PC-9 (cell line): ENCODE measurements at regions not wholly inside any gene's neighbourhood (a gene's known extent, or its start where the extent isn't known, plus 50 kb on each side); places are given as distances from the start of the nearest gene placed in this dataset.

ENCODE experiments used
- BruUV-seq: library from RNA; stranded (reverse); fragments of 400-500 nt; replicated peaks from 2 replicates; lab custom pipeline; 2021; lab: Mats Ljungman, UMichigan
- CTCF ChIA-PET: fragments of 300-600 bp; sonication (Branson Sonifier 250); formaldehyde crosslinking; loops from one replicate; lab custom pipeline; 2022; ENCODE audit warnings: antibody characterized with exemption; lab: Charles Lee
- POLR2A ChIA-PET: fragments of 300-600 bp; sonication (Branson Sonifier 250); formaldehyde crosslinking; loops from one replicate; lab custom pipeline; 2022; ENCODE audit warnings: antibody characterized with exemption; ENCODE audit not compliant: unreplicated experiment; lab: Charles Lee
- DNase-seq, 2 experiments: peaks; one replicate each; pipeline versions ENCODE4 v3.0.0 to v3.0.0-alpha.2; 2015 to 2022; ENCODE audit warnings: mixed read lengths in 1 of 2
- H2AFZ ChIP-seq: fragments of 200-600 bp; sonication (generic); 2 replicates; pipeline ENCODE4 v1.8.1; 2017; ENCODE audit warnings: antibody characterized with exemption
- H3F3A ChIP-seq: fragments of 200-600 bp; sonication (generic); 2 replicates; pipeline ENCODE4 v1.8.1; 2017; ENCODE audit warnings: antibody characterized with exemption, mild to moderate bottlenecking, low read depth; ENCODE audit not compliant: insufficient read depth
- H3K27ac ChIP-seq: fragments of 200-600 bp; sonication (generic); 2 replicates; pipeline ENCODE4 v1.6.1; 2016; ENCODE audit warnings: mixed run types
- H3K27me3 ChIP-seq: fragments of 200-600 bp; sonication (generic); 2 replicates; pipeline ENCODE4 v1.6.1; 2016; ENCODE audit warnings: low read depth, mixed run types; ENCODE audit not compliant: insufficient read depth
- H3K36me3 ChIP-seq: fragments of 200-600 bp; sonication (generic); 2 replicates; pipeline ENCODE4 v1.6.1; 2016; ENCODE audit warnings: low read depth, mixed run types
- H3K4me1 ChIP-seq: fragments of 200-600 bp; sonication (generic); replicated peaks from 2 replicates; pipeline ENCODE4 v1.6.1; 2016; ENCODE audit warnings: mixed run types; ENCODE audit not compliant: insufficient read depth
- H3K4me2 ChIP-seq: fragments of 200-600 bp; sonication (generic); 2 replicates; pipeline ENCODE4 v1.6.1; 2017; ENCODE audit warnings: mixed run types
- H3K4me3 ChIP-seq: fragments of 200-600 bp; sonication (generic); 2 replicates; pipeline ENCODE4 v1.6.1; 2016; ENCODE audit warnings: mixed run types
- H3K79me2 ChIP-seq: fragments of 200-600 bp; sonication (generic); 2 replicates; pipeline ENCODE4 v1.6.1; 2017; ENCODE audit warnings: low read depth, mixed run types
- H3K9me2 ChIP-seq: fragments of 200-600 bp; sonication (generic); 2 replicates; pipeline ENCODE4 v1.8.1; 2017; ENCODE audit warnings: mild to moderate bottlenecking; ENCODE audit not compliant: insufficient read depth
- H3K9me3 ChIP-seq: fragments of 200-600 bp; sonication (generic); 2 replicates; pipeline ENCODE4 v1.8.1; 2016; ENCODE audit warnings: low read depth; ENCODE audit not compliant: insufficient read depth
- H4K20me1 ChIP-seq: fragments of 200-600 bp; sonication (generic); 2 replicates; pipeline ENCODE4 v1.8.1; 2017; ENCODE audit not compliant: insufficient read depth
- EZH2 ChIP-seq: fragments of 200-600 bp; sonication (generic); IDR thresholded peaks from 2 replicates; pipeline ENCODE4 v1.8.0; 2017; ENCODE audit warnings: antibody characterized with exemption, low read depth
- intact Hi-C: fragments of 100-400 bp; cut with micrococcal nuclease; formaldehyde crosslinking; loops from one replicate; pipeline ENCODE4 v1.10.0; 2022; ENCODE audit not compliant: unreplicated experiment
- TF ChIP-seq, protein P1 (sequence below): fragments of 200-600 bp; sonication (generic); conservative IDR thresholded peaks from 2 replicates; pipeline ENCODE4 v1.6.1; 2017; ENCODE audit warnings: mixed run types, antibody characterized with exemption, mild to moderate bottlenecking, moderate library complexity

GRCh38 chr5:68490406-68490805, 274.9 kb downstream of the PIK3R1 start:
- Histone ChIP-seq H3K9me3 (0 out of 2 replicates have a peak, but pooled peaks cover 4% of the 10 kb centered on the region), H3K4me2 (no peak overlapping the region), H3F3A (no peaks in the 10 kb centered on the region), H3K36me3 (no peaks in the 10 kb centered on the region), H3K4me1 (no peaks in the 10 kb centered on the region), H4K20me1 (no peaks in the 10 kb centered on the region), H3K79me2 (no peaks in the 10 kb centered on the region), H3K27me3 (no peaks in the 10 kb centered on the region), H3K4me3 (no peak overlapping the region), H3K9me2 (no peaks in the 10 kb centered on the region), H2AFZ (no peak overlapping the region), H3K27ac (no peak overlapping the region)
- ChIA-PET POLR2A (no interaction called here), CTCF (no interaction called here)
- no peak for DNase-seq
- TF ChIP-seq, protein P1, sequence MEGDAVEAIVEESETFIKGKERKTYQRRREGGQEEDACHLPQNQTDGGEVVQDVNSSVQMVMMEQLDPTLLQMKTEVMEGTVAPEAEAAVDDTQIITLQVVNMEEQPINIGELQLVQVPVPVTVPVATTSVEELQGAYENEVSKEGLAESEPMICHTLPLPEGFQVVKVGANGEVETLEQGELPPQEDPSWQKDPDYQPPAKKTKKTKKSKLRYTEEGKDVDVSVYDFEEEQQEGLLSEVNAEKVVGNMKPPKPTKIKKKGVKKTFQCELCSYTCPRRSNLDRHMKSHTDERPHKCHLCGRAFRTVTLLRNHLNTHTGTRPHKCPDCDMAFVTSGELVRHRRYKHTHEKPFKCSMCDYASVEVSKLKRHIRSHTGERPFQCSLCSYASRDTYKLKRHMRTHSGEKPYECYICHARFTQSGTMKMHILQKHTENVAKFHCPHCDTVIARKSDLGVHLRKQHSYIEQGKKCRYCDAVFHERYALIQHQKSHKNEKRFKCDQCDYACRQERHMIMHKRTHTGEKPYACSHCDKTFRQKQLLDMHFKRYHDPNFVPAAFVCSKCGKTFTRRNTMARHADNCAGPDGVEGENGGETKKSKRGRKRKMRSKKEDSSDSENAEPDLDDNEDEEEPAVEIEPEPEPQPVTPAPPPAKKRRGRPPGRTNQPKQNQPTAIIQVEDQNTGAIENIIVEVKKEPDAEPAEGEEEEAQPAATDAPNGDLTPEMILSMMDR = no peak
- TF ChIP-seq EZH2 = no peak
- intact Hi-C loops = no loop called here
- BruUV-seq = no TSS peak

DNA sequence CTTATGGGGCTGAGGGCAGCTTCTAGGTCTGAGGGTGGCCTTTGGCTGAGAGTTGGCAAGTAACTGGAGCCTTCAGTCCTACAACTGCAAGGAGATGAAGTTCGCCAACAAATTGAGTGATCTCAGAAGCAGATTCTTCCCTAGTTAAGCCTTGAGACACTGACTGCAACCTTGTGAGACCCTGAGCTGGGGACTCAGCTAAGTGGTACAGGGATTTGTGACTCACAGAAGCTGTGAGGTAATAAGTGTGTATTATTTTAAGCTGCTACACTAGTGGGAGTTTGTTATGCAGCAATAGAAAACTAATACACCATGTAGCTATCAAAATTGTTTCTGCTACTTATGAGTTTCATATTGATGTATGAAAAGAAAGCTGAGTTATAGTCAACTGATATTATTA, 279.2 kb downstream of the PIK3R1 start:
- CTCF ChIA-PET = no interaction called here
- Histone ChIP-seq H3K9me2 (no peaks in the 10 kb centered on the region), H3K9me3 (0 out of 2 replicates have a peak, but pooled peaks cover 3% of the 10 kb centered on the region), H3K27me3 (no peaks in the 10 kb centered on the region), H3K4me3 (no peak overlapping the region), H4K20me1 (no peaks in the 10 kb centered on the region), H3K27ac (no peak overlapping the region), H3F3A (no peaks in the 10 kb centered on the region), H2AFZ (no peak overlapping the region), H3K4me2 (no peak overlapping the region), H3K36me3 (no peaks in the 10 kb centered on the region), H3K79me2 (no peaks in the 10 kb centered on the region), H3K4me1 (no peaks in the 10 kb centered on the region)
- POLR2A ChIA-PET = no interaction called here
- no peak for DNase-seq
- no peak for TF ChIP-seq EZH2
- TF ChIP-seq, protein P1 = no peak
- intact Hi-C loops = no loop called here
- BruUV-seq = no TSS peak

- Histone ChIP-seq H3K36me3 (no peaks in the 10 kb centered on the region), H3K4me2 (no peak overlapping the region), H3F3A (no peaks in the 10 kb centered on the region), H4K20me1 (no peaks in the 10 kb centered on the region), H3K27me3 (no peaks in the 10 kb centered on the region), H3K4me3 (no peak overlapping the region), H3K27ac (no peak overlapping the region), H3K9me2 (no peaks in the 10 kb centered on the region), H3K79me2 (no peaks in the 10 kb centered on the region), H2AFZ (no peak overlapping the region), H3K4me1 (no peaks in the 10 kb centered on the region), H3K9me3 (0 out of 2 replicates have a peak, but pooled peaks cover 3% of the 10 kb centered on the region)
- no peak for DNase-seq
- TF ChIP-seq EZH2 = no peak
- TF ChIP-seq, protein P1 = no peak
- intact Hi-C loops = no loop called here
- BruUV-seq = no TSS peak
- POLR2A ChIA-PET = no interaction called here
- CTCF ChIA-PET = no interaction called here
Measured at GRCh38 chr5:68499987-68500386, 284.4 kb downstream of the PIK3R1 start.
